ENCODE measurements at regions not wholly inside any gene's neighbourhood (a gene's known extent, or its start where the extent isn't known, plus 50 kb on each side); places are given as distances from the start of the nearest gene placed in this dataset.

GRCh38 chr11:121930004-121930965 is 185.7 kb downstream of the BLID start:
- no peak for DNase-seq (ENCODE audit: low spot score)
- TF ChIP-seq CTCF (IDR thresholded peaks at IDR 0.05; ENCODE audit: unreplicated experiment), result no peak
- Mint-ChIP-seq H3K27me3 (ENCODE audit: unreplicated experiment) (no peaks in the 10 kb centered on the region), H3K27ac (ENCODE audit: unreplicated experiment) (no peak overlapping the region), H3K4me3 (ENCODE audit: unreplicated experiment) (no peak overlapping the region), H3K36me3 (ENCODE audit: low read depth, unreplicated experiment) (no peaks in the 10 kb centered on the region), H3K9me3 (ENCODE audit: unreplicated experiment) (no peaks in the 10 kb centered on the region), H3K4me1 (ENCODE audit: unreplicated experiment) (no peaks in the 10 kb centered on the region)

GRCh38 chr11:121929581-121929980 is 186.4 kb downstream of the BLID start:
- Mint-ChIP-seq H3K4me1 (ENCODE audit: unreplicated experiment) (no peaks in the 10 kb centered on the region), H3K27me3 (ENCODE audit: unreplicated experiment) (no peaks in the 10 kb centered on the region), H3K27ac (ENCODE audit: unreplicated experiment) (no peak overlapping the region), H3K4me3 (ENCODE audit: unreplicated experiment) (no peak overlapping the region), H3K36me3 (ENCODE audit: low read depth, unreplicated experiment) (no peaks in the 10 kb centered on the region), H3K9me3 (ENCODE audit: unreplicated experiment) (no peaks in the 10 kb centered on the region)
- TF ChIP-seq CTCF (IDR thresholded peaks at IDR 0.05; ENCODE audit: unreplicated experiment), result no peak
- DNase-seq (ENCODE audit: low spot score), result no peak

- Mint-ChIP-seq H3K27ac (ENCODE audit: unreplicated experiment) (no peak overlapping the region), H3K4me3 (ENCODE audit: unreplicated experiment) (no peak overlapping the region), H3K27me3 (ENCODE audit: unreplicated experiment) (no peaks in the 10 kb centered on the region), H3K4me1 (ENCODE audit: unreplicated experiment) (no peaks in the 10 kb centered on the region), H3K36me3 (ENCODE audit: low read depth, unreplicated experiment) (no peaks in the 10 kb centered on the region), H3K9me3 (ENCODE audit: unreplicated experiment) (no peaks in the 10 kb centered on the region)
- TF ChIP-seq CTCF (IDR thresholded peaks at IDR 0.05; ENCODE audit: unreplicated experiment), result no peak
- no peak for DNase-seq (ENCODE audit: low spot score)
These were observed 187.1 kb downstream of the BLID start for GRCh38 chr11:121928597-121929580.

- TF ChIP-seq CTCF (IDR thresholded peaks at IDR 0.05; ENCODE audit: unreplicated experiment), result no peak
- no peaks in the 10 kb centered on the region for H3K9me3 Mint-ChIP-seq (ENCODE audit: unreplicated experiment)
- H3K36me3 Mint-ChIP-seq (ENCODE audit: low read depth, unreplicated experiment), result no peaks in the 10 kb centered on the region
- no peak for DNase-seq (ENCODE audit: low spot score)
- H3K4me3 Mint-ChIP-seq (ENCODE audit: unreplicated experiment), result no peak overlapping the region
- H3K27ac Mint-ChIP-seq (ENCODE audit: unreplicated experiment), result no peak overlapping the region
- no peaks in the 10 kb centered on the region for H3K4me1 Mint-ChIP-seq (ENCODE audit: unreplicated experiment)
- no peaks in the 10 kb centered on the region for H3K27me3 Mint-ChIP-seq (ENCODE audit: unreplicated experiment)
These were observed 188.2 kb downstream of the BLID start for GRCh38 chr11:121927789-121928188.
